ENCODE measurements at regions not wholly inside any gene's neighbourhood (a gene's known extent, or its start where the extent isn't known, plus 50 kb on each side); places are given as distances from the start of the nearest gene placed in this dataset.

DNA sequence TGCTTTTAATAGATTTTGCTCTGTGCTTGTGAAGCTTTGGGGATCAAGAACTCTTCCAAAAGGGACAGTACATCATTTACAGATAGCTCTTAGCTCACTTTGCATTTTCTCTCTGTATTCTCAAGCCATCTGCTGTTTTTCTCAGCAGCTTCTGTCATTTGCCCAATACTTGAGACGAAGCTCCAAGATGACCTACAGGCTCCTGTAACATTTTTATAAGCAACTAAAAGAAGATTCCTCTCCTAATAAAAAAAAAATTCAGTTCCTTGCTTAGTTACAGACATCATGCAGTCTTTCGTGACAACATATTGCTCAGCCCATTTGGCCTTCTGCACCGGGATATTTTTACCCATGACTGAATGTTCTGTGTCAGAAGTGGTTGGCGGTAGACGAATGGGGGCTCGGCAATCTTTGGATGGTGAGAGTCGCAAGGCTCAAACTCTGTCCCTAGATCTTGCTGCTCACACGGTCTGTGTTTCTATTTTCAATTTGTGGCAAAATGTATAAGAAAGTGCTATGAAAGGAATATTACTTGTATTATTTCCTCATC lies 215.6 kb downstream of the FSCB start:
- no peak for DNase-seq (ENCODE audit: low spot score in 2 of 2)
- TF ChIP-seq, protein P1, sequence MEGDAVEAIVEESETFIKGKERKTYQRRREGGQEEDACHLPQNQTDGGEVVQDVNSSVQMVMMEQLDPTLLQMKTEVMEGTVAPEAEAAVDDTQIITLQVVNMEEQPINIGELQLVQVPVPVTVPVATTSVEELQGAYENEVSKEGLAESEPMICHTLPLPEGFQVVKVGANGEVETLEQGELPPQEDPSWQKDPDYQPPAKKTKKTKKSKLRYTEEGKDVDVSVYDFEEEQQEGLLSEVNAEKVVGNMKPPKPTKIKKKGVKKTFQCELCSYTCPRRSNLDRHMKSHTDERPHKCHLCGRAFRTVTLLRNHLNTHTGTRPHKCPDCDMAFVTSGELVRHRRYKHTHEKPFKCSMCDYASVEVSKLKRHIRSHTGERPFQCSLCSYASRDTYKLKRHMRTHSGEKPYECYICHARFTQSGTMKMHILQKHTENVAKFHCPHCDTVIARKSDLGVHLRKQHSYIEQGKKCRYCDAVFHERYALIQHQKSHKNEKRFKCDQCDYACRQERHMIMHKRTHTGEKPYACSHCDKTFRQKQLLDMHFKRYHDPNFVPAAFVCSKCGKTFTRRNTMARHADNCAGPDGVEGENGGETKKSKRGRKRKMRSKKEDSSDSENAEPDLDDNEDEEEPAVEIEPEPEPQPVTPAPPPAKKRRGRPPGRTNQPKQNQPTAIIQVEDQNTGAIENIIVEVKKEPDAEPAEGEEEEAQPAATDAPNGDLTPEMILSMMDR (IDR thresholded peaks at IDR 0.05), result no peak
- Histone ChIP-seq H3K36me3 (no peaks in the 10 kb centered on the region), H3K9me3 (no peaks in the 10 kb centered on the region), H3K27me3 (no peaks in the 10 kb centered on the region), H3K4me1 (no peaks in the 10 kb centered on the region), H3K4me3 (no peak overlapping the region), H3K27ac (no peak overlapping the region)
- WGBS, 2 donors, result 77 to 85% methylated on average over 8 of the region's 8 CpGs

DNA sequence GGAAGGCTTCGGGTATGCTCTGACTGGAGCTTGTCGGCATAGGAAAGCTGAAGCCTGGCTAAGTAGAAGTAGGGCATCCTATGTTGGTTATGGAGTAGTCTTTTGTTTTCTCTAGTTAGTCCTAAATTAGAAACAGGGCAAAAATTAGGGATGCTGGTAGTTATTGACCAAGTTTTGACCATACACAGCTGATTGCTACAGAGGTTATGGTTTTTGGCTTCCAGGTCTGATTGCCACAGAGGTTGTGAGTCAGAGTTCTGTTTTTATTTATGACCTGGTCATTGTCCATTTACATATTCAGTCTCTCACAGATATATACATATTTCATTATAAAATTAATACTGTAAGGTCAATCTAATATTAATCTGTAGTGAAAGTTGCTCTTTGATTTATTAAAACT lies 219.2 kb downstream of the FSCB start:
- Histone ChIP-seq H3K4me1 (no peaks in the 10 kb centered on the region), H3K4me3 (no peak overlapping the region), H3K9me3 (no peaks in the 10 kb centered on the region), H3K27ac (no peak overlapping the region), H3K27me3 (no peaks in the 10 kb centered on the region), H3K36me3 (no peaks in the 10 kb centered on the region)
- no peak for DNase-seq (ENCODE audit: low spot score in 2 of 2)
- 93 to 98% methylated on average over 2 of the region's 2 CpGs for WGBS, 2 donors
- TF ChIP-seq, protein P1 (IDR thresholded peaks at IDR 0.05), result no peak
- TF ChIP-seq EP300 (IDR thresholded peaks at IDR 0.05) (no peak), POLR2A (IDR thresholded peaks at IDR 0.05) (no peak)

DNA sequence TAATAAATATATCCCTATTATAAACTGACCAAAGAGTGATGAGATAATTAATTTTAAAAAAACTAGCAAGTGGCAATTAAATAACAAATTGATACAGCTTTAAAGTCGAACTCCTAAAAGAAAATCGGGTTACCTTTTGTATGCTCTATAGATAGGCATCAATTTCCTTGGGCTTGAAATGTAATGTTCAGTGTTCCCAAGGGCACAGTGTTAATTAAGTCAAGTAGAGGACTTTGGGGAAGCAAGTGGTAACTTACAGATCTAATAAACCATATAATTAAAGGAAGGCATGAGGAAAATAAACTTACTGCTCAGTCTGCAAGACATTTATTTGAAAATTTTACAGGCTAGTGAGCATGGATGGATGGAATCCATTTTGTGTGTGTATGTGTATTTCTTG lies 220.9 kb downstream of the FSCB start:
- TF ChIP-seq, protein P1 (IDR thresholded peaks at IDR 0.05), result no peak
- TF ChIP-seq EP300 (IDR thresholded peaks at IDR 0.05) (no peak), POLR2A (IDR thresholded peaks at IDR 0.05) (no peak)
- Histone ChIP-seq H3K4me3 (no peak overlapping the region), H3K27me3 (no peaks in the 10 kb centered on the region), H3K4me1 (no peaks in the 10 kb centered on the region), H3K27ac (no peak overlapping the region), H3K36me3 (no peaks in the 10 kb centered on the region), H3K9me3 (no peaks in the 10 kb centered on the region)
- 88 to 93% methylated on average over 2 of the region's 2 CpGs for WGBS, 2 donors
- DNase-seq (ENCODE audit: low spot score in 2 of 2), result no peak

DNA sequence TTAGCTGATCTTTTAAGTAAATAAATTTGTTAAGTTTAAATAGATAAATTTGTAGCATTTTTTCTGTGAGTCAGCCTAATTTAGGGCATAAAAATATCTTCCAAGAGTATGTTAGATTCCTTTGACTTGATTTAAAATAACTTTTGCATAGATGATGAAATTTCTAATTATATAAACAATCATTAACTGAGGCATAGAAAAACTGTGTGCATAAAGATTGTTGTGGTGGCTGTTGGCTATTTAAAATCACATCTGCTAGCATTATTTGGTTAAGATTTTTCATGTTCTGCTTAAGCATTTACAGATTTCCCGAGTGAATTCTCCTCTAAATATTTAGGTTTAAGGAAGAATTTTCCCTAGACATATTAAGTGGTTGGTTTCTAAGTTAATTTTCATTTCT lies 223.2 kb downstream of the FSCB start:
- 58 to 61% methylated on average over 1 of the region's 1 CpG for WGBS, 2 donors
- no peaks in the 10 kb centered on the region for H3K4me1 ChIP-seq

DNA sequence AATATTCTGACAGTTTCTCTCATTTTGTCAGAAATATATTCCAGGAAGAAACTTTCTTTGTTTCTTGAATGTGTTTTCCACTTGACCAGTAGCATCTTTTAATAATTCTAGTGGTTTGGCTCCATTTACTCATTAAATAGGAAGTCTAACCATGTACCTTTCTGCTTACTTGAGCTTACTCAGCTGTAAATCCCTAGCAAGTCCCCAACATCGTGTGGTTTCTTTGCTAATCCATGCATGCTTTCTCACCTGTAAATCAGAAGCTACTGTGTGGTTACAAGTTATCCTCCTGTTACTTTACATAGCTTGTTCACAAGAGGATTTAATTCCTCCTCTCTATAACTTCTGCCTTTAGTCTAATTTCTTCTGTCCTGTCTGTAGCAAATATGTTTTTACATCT lies 227.7 kb downstream of the FSCB start:
- Histone ChIP-seq H3K9me3 (no peaks in the 10 kb centered on the region), H3K27ac (no peak overlapping the region), H3K27me3 (no peaks in the 10 kb centered on the region), H3K4me1 (no peaks in the 10 kb centered on the region), H3K4me3 (no peak overlapping the region), H3K36me3 (no peaks in the 10 kb centered on the region)
- WGBS, 2 donors, result 57 to 58% methylated on average over 1 of the region's 1 CpG
- no peak for TF ChIP-seq EP300 (IDR thresholded peaks at IDR 0.05)
- TF ChIP-seq, protein P1 (IDR thresholded peaks at IDR 0.05), result no peak
- TF ChIP-seq POLR2A (IDR thresholded peaks at IDR 0.05), result no peak
- DNase-seq (ENCODE audit: low spot score in 2 of 2), result no peak

More for the DNA sequence above, 223.2 kb downstream of the FSCB start:
- H3K9me3 ChIP-seq, result no peaks in the 10 kb centered on the region
- no peak overlapping the region for H3K27ac ChIP-seq
- no peaks in the 10 kb centered on the region for H3K27me3 ChIP-seq
- TF ChIP-seq EP300 (IDR thresholded peaks at IDR 0.05) (no peak), POLR2A (IDR thresholded peaks at IDR 0.05) (no peak)
- no peak for DNase-seq (ENCODE audit: low spot score in 2 of 2)
- no peaks in the 10 kb centered on the region for H3K36me3 ChIP-seq
- no peak overlapping the region for H3K4me3 ChIP-seq

DNA sequence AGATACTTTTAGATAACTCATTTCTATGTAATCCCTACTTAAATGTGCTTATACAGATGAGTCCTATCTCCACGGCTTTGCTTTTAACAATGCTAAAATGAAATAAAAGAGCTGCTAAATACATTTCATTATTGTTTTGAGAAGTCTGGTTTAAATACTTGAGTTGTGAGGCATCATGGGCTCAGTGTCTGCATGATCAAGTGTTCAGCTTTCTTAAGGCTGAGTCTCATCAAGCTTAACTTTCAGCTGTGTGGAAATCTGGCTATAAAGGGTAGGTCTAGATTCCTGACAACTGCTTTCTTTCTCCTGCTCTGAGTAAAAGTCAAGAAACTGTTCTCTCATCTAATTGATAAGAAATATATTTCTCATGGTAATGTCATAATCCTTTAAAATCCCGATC lies 235.4 kb downstream of the FSCB start:
- no peaks in the 10 kb centered on the region for H3K36me3 ChIP-seq
- no peak for DNase-seq (ENCODE audit: low spot score in 2 of 2)
- H3K4me3 ChIP-seq, result no peak overlapping the region
- no peak overlapping the region for H3K27ac ChIP-seq
- no peaks in the 10 kb centered on the region for H3K4me1 ChIP-seq
- H3K9me3 ChIP-seq, result no peaks in the 10 kb centered on the region
- no peaks in the 10 kb centered on the region for H3K27me3 ChIP-seq
- TF ChIP-seq, protein P1 (IDR thresholded peaks at IDR 0.05), result no peak
- no peak for TF ChIP-seq POLR2A (IDR thresholded peaks at IDR 0.05)
- TF ChIP-seq EP300 (IDR thresholded peaks at IDR 0.05), result no peak
- 74 to 90% methylated on average over 2 of the region's 2 CpGs for WGBS, 2 donors
